HL-60 (cell line): ENCODE measurements at regions not wholly inside any gene's neighbourhood (a gene's known extent, or its start where the extent isn't known, plus 50 kb on each side); places are given as distances from the start of the nearest gene placed in this dataset.

ENCODE experiments used
- GABPA ChIP-seq: IDR thresholded peaks from 2 replicates; pipeline ENCODE4 v1.6.1; 2012; ENCODE audit warnings: low read depth
- POLR2AphosphoS5 ChIP-seq: IDR thresholded peaks from 2 replicates; pipeline ENCODE4 v1.6.1; 2012; ENCODE audit warnings: low read depth
- SPI1 ChIP-seq: IDR thresholded peaks from 2 replicates; pipeline ENCODE4 v1.6.1; 2012; ENCODE audit warnings: low read depth, mild to moderate bottlenecking, borderline replicate concordance
- TF ChIP-seq, protein P1 (sequence below): IDR thresholded peaks from one replicate; pipeline ENCODE4 v1.5.1; 2011; ENCODE audit warnings: low read length, control low read depth, inconsistent platforms; ENCODE audit not compliant: insufficient read depth
- TF ChIP-seq, protein P2 (sequence below): IDR thresholded peaks from 2 replicates; pipeline ENCODE4 v1.6.1; 2012; ENCODE audit warnings: low read depth; ENCODE audit not compliant: insufficient replicate concordance

DNA sequence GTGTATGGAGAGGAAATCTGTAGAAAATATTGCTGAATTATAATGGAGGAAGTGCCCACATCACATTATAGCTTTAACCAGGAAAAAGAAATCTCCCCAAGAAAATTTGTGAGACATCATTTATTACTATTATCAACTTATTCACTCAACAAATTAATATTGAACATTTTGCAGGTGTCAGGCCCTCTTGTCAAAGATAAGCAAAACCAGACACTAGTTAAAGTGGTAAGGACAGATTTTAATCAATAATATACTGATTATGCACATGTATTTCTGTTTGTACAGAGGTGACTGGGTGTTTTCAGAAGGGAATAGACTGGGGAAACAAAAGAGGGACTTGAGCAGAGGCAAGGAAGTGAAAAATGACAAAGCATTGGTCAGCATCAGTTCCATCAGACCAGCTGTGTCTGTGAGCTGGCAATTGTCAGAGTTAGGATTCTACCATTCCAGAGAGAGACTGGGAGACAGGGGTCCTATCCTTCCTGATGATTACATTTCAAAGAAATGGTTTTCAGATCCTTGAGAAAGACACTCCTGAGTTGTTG lies 519.2 kb downstream of the UTRN start:
- TF ChIP-seq, protein P1, sequence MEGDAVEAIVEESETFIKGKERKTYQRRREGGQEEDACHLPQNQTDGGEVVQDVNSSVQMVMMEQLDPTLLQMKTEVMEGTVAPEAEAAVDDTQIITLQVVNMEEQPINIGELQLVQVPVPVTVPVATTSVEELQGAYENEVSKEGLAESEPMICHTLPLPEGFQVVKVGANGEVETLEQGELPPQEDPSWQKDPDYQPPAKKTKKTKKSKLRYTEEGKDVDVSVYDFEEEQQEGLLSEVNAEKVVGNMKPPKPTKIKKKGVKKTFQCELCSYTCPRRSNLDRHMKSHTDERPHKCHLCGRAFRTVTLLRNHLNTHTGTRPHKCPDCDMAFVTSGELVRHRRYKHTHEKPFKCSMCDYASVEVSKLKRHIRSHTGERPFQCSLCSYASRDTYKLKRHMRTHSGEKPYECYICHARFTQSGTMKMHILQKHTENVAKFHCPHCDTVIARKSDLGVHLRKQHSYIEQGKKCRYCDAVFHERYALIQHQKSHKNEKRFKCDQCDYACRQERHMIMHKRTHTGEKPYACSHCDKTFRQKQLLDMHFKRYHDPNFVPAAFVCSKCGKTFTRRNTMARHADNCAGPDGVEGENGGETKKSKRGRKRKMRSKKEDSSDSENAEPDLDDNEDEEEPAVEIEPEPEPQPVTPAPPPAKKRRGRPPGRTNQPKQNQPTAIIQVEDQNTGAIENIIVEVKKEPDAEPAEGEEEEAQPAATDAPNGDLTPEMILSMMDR = no peak
- TF ChIP-seq POLR2AphosphoS5 = no peak
- TF ChIP-seq SPI1 = no peak
- TF ChIP-seq GABPA = no peak
- TF ChIP-seq, protein P2, sequence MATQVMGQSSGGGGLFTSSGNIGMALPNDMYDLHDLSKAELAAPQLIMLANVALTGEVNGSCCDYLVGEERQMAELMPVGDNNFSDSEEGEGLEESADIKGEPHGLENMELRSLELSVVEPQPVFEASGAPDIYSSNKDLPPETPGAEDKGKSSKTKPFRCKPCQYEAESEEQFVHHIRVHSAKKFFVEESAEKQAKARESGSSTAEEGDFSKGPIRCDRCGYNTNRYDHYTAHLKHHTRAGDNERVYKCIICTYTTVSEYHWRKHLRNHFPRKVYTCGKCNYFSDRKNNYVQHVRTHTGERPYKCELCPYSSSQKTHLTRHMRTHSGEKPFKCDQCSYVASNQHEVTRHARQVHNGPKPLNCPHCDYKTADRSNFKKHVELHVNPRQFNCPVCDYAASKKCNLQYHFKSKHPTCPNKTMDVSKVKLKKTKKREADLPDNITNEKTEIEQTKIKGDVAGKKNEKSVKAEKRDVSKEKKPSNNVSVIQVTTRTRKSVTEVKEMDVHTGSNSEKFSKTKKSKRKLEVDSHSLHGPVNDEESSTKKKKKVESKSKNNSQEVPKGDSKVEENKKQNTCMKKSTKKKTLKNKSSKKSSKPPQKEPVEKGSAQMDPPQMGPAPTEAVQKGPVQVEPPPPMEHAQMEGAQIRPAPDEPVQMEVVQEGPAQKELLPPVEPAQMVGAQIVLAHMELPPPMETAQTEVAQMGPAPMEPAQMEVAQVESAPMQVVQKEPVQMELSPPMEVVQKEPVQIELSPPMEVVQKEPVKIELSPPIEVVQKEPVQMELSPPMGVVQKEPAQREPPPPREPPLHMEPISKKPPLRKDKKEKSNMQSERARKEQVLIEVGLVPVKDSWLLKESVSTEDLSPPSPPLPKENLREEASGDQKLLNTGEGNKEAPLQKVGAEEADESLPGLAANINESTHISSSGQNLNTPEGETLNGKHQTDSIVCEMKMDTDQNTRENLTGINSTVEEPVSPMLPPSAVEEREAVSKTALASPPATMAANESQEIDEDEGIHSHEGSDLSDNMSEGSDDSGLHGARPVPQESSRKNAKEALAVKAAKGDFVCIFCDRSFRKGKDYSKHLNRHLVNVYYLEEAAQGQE = no peak
